ENCODE measurements at regions not wholly inside any gene's neighbourhood (a gene's known extent, or its start where the extent isn't known, plus 50 kb on each side); places are given as distances from the start of the nearest gene placed in this dataset.

DNA sequence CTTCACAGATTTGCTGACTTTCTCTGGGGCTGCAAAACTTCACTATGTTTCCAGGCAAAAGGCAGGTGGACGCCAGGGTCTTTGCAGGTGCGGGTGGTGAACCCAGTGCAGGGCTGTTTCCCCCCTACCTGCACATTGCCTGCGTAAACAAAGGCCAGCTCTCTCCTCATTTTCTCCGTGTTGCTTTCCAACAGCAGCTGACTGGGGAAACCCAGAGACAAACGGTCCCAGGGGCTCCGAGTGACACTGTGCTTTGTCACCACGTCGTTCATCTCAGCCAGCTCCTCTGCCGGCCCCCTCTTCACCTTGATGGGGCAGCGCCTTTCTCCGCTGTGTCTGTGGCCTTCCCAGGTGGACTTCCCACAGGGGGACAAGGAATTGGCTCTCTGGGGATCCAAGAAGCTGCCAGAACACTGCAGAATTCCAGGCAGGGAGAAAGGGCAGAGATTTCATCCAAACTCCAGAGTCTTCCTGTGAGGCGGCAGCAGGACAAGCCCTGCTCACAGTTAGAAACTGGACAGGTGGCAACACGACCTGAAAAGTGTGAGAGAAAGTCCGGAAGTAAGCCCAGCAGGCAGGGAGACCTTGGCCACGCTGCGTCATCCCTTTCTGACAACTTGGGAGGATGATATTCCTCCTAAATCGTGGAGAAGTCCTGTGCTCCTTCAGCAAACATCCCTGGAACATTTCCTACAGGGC lies 1493.7 kb downstream of the TBC1D22A start:
- TF ChIP-seq EZH2phosphoT487 (IDR thresholded peaks at IDR 0.05; ENCODE audit: low read length) = no peak
- TF ChIP-seq, protein P1, sequence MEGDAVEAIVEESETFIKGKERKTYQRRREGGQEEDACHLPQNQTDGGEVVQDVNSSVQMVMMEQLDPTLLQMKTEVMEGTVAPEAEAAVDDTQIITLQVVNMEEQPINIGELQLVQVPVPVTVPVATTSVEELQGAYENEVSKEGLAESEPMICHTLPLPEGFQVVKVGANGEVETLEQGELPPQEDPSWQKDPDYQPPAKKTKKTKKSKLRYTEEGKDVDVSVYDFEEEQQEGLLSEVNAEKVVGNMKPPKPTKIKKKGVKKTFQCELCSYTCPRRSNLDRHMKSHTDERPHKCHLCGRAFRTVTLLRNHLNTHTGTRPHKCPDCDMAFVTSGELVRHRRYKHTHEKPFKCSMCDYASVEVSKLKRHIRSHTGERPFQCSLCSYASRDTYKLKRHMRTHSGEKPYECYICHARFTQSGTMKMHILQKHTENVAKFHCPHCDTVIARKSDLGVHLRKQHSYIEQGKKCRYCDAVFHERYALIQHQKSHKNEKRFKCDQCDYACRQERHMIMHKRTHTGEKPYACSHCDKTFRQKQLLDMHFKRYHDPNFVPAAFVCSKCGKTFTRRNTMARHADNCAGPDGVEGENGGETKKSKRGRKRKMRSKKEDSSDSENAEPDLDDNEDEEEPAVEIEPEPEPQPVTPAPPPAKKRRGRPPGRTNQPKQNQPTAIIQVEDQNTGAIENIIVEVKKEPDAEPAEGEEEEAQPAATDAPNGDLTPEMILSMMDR (IDR thresholded peaks at IDR 0.05; ENCODE audit: low read length) = no peak

All from MM.1S (cell line).